ENCODE measurements at regions not wholly inside any gene's neighbourhood (a gene's known extent, or its start where the extent isn't known, plus 50 kb on each side); places are given as distances from the start of the nearest gene placed in this dataset.

DNA sequence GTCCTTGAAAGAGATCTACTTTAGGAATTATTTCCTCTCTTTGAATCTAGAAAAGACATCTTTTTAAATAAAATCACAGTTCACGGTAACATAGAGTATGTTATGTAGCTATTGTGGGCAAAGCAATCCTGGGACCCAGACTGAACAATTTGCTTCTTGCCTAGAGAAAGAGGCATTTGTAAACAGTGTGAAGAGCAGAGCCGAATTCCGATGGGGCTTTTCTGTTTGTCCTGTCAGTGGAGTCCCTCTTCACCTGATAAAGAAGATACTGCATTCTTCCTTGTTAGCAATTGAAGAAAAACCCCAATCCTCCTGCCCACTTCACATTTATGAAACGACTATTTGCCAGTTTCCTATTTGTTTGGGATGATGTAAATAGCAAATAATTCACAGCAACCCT, 462.9 kb downstream of the WDR72 start:
- no peak for DNase-seq

DNA sequence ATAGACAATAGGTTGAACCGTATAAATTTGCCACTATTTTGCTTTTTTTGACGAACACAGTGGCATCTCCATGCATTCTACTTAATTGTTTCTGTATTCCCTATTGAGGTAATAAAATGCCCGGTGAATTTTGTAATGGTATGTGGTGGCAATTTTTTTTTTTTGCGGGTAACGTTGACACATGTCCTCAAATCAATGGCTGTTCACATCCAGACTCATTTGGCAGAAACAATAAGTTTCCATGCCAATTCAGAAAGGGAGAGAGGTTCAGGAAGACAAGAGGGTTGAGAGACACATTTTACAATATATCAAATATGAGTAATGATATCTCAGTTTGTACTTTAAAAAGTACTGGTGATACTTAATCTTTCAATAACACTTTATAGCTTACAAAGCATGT, 463.9 kb downstream of the WDR72 start:
- DNase-seq = no peak

DNA sequence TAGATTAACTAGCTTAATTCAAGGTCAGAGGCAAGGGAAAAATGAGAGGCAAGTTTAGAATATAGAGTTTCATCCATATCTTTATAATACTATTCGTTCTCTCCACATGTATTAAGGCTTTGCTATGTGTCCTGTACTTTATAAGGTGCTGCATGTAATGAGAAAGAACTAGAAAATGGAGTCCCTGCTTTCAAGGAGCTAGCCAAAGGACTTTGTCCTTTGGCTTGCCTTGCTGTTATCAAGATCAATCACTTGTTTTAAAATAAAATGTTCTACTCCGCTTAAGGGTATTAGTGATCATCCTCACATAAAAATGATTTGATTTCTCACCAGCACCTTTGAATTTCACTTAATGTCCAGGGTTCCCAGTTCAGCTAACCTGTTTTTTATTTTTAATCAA, 470.9 kb downstream of the WDR72 start:
- DNase-seq = no peak

DNA sequence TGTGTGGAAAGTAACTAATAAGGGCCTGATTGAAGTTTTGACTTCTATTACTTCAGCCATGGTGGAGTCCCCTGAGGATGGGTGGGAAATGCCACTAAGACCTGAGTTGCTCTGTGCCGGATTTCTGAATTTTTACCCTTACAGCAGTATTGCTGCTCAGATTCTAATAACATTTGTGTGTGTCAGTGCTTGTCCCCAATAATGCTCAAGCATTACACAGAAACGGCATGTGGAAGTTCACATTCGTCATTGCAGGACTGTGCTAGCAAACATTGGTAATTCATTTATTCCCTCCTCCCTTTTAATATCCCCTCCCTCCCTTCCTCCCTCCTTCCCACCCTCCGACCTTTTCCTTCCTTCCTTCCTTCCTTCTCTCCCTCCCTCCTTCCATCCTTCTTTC, 484.5 kb upstream of the ONECUT1 start:
- no peak for DNase-seq

DNA sequence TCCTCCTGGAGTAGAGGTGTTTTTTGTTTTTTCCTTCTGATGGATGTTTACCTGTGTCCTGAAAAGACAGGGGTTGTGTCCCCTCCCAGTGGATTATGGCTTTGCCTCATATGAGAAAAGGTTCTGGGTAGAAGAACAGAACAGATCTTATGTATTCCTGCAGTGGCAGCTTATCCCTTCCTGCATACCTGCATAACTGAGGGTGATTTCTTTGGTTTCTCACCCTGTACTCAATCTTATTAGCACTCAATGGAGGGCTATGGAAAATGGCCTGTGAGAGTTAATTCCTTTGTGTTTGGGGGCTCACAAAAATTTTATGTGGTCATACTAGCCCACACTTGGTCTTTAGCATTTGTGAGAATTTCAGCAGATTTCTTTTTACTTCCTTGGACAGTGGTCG, 482.0 kb upstream of the ONECUT1 start:
- no peak for DNase-seq

DNA sequence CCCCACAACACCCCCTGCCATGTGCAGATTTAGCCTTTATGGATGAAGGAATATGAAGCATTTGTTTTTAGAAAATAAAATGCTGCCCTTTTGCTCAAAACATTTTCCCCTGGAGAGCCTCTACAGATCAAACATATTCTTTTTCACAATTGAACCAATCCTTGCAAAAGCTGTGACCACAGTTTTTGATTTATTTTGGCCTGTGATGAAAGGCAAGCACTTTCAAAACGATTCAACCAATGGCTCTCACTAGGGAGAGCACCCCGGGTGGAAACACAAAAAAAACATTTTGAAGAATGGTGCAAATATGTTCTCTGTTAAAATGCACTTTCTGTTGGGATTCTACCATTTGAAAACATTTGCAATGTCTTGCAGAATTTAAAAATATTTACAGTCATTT, 476.0 kb upstream of the ONECUT1 start:
- no peak for DNase-seq

DNA sequence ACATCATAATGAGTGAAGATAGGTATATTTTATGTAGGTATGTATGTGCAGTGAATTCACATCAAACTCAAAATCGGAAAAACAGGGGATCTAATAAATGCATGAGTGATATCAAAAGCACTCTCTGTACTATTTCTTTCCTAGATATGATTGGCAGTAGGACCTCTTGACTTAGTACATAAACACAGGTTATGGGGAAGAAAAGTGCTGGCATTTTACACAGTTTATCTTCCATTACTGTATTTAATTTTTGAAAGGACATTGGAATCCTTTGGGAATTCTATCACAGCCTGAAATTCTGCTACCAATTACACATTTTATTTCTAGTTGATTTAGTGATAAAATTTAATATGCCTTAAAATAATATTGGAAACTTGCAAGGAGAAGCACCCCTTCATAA, 470.5 kb upstream of the ONECUT1 start:
- DNase-seq = no peak

DNA sequence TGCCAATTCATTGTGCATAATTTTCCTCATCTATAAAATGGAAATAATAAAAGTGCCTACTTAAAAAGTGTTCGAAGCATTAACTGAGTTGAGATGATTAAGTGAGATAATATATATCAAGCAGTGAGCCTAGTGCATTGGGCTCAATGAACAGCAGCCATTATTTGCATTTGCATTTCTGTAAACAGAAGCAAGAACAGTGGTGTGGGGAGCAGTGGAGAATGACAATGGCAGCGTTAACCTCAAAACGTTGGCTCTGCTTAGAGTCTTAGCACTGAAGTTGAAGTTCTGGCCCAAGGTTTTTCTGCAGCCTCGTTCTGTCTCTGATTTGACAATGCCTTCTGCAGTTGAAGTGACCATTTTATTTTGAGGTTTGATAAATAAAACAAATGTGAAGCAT, 466.3 kb upstream of the ONECUT1 start:
- no peak for DNase-seq

DNA sequence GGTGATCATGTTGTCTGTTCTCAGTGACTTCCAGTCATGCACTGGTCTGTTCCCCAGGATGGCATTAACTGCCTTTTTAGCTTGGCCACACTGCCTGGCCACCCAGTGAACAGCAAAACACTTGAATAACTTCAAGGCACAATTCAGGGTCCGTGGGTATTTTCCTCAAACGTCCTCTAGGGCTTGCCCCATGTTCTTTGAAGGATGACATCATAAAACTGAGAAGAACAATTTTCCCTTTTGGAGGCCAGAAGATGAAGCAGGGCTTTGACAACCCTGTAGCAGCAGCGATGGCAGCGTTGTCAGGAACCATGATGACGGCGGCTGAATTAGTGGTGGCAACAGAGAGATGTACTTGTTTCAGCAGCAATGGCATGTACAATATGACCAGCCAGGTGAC, 465.9 kb upstream of the ONECUT1 start:
- DNase-seq = no peak

DNA sequence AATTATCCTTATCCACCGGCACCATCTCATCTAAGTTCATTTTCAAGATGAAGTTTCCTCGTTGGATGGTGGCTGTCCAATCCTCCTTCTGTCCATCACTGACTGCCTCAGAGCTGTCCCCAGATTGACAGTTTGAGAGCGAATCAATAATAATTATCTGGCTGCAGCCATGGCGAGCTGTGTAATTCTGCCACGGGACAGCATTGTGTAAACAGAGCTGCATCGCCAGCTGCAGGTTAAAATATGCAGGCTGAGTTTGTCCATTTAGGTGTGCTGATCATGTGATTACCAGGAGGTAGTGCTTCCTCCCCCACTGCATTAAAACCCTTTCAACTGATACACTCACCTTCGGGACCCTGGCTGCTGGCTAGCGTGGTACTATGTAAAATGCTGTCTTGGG, 461.9 kb upstream of the ONECUT1 start:
- DNase-seq = no peak

DNA sequence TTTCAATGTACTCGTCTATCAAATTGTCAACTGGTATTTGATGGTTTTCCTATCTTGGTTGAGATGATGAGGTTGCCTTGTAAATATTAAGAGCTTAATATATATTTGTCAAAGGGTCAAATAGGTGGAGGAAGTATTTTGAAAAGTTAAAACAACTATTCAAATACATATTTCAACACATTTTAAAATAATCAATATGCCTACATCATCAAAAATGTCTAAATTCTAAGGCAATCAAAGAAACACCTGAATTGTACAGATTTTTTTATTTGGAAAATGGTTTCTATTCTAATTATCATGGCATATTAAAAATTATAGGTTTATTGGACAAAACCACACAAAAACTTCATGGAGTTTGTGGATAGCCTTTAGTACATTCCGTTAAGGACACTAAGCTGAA, 461.4 kb upstream of the ONECUT1 start:
- no peak for DNase-seq

DNA sequence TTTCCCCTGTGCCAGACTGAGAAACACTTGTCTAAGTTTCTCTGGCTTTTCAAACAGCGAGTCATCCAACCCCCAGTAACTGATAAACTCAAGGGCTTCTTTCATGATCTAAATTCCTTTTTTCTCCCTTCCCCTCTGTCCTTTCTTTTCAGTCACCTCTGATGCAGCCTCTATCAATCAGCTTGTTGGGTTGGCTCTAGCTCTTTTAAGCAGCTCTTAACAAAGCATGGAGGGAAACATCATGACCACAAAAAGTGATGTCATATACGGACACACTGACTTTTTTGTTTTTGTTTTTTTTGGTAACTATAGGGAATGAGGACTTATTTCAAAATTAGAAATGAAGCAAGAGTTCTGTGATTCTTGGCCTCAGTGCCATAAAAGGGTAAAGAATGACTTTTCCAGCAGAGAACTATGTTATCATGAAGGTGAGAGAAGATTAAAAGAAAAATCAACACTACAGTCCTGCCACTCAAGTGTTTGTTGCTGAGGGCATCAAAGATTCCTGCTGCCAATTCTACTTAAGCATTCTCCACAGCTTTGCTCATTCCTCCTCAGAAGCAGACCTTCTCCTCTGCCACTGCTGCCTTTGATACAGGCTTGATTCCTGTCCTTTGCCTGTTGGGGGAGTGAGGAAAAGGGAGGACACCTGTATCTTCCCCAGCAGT, 457.0 kb upstream of the ONECUT1 start:
- no peak for DNase-seq

DNA sequence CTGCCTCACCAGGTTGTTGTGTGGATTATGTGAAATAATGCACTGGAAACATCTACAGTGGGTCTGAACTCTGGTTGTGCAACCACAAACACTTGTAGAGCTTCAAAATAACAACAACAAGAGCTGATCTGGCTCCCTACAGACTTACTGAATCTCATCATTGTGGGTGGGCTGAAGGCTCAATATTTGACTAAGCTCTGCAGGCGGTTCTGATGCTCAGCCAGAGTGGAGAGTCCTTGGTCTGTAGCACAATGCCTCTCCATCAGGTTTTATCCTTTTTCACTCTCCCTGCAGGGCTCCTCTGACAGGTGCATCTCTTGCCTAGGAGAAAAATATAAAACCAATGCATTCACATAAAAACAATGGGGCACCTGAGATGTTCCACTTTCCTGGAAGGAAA, 456.3 kb upstream of the ONECUT1 start:
- DNase-seq = no peak

DNA sequence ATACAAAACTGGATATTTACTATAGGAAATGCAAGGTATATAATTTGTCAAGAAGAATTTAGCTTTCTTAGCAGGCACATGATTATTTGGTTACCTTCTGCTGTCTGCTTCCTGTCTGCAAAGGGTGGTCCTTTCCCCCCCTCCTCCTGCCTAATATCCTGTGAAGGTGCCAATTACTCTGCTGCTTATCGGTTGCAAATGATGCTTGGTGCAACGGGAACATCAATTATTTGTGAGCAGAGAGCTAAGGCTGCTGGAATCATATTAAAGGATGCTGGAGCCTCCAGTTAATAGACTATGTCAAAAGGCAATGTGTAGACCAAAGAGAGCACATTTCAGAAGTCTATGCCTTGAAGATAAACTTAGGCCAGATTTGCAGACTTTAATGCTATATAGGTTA, 443.7 kb upstream of the ONECUT1 start:
- DNase-seq = no peak

DNA sequence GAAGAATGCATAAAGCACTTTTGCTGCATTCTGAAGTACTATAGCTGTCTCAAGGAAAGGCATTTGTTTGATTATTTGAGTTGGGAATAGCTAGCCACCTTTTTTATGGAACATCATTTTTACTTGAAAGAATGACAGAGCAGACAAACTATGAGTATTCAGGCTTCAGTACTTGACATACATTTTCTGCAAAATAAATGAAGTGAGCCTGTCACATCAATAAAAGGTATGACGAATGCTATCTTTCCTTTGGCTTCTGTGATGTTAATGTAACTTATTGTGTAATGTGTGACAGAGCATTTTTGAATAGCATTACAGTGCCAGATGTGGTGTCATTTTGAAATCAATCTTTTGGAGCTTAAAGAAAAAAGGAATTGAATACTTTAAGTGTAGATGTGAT, 440.3 kb upstream of the ONECUT1 start:
- DNase-seq = no peak

DNA sequence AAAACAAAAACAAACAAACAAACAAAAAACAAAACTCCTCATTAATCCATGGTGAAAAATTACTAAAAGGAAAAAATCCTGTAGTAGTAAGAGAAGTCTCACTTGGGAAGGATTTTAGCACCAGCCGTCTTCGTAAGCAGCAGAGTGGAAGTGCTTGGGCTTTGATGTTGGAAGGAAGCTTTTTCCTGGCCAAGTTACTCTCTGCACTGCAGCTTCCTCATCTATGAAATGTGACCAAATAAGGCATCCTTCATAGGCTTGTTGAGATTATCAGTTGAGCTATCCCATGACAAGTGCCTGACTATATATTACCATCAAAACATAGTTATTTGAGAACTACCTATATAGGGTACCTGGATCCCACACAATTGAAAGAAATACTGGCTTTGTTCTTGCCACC, 436.4 kb upstream of the ONECUT1 start:
- no peak for DNase-seq

DNA sequence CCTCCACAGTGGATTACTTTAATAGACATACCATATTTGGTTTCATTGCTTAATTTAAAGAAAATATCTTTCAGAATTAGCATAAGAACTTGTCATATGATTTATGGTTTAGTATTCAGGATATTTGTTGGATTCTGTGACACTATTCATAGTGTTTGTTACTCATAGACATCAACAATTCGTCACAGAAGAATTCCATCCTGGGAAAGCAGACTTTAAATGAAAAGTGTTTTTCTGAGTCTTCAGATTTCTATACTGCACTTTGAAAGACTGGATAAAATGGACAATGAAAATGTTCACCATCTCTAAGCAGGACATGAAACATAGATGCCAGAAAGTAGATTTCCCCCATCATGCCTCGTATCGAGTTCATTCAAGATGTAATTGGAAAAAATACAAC, 435.6 kb upstream of the ONECUT1 start:
- DNase-seq = no peak

DNA sequence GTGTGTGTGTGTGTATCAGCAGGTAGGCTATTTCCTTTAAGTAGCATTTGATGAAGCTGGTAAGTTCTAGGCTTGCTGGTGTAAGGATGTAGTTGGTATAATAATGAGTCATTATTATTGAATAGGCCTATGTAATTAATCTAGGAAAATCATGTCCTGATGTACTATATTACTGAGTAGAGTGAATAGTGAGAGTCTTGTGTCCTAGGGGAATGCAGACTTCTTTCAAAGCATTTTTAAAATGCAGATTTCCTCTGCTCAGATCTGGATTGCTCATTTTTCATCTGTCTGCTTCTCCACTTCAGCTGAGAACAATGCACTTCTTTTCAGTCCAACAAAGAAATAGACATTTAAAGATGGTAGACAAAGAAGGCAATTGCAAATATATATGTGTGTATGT, 434.2 kb upstream of the ONECUT1 start:
- no peak for DNase-seq

DNA sequence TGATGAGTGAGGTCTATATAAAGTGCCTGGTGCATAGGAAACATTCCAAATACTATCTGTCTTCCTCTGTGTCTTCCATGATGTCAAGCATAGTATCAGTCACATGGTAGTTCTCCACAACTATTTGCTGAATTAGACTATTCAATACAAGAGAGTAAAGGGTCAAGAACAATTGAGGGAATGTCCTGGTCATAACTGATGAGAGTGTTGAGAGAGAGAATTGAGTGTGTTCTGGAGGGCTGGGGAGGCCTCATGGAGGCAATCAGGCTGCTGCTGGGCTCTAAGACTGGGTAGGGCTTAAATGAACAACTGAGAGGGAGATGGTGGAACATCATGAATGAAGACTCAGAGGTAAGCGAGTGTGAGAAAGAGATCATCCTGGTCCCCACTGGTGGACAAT, 433.7 kb upstream of the ONECUT1 start:
- no peak for DNase-seq

DNA sequence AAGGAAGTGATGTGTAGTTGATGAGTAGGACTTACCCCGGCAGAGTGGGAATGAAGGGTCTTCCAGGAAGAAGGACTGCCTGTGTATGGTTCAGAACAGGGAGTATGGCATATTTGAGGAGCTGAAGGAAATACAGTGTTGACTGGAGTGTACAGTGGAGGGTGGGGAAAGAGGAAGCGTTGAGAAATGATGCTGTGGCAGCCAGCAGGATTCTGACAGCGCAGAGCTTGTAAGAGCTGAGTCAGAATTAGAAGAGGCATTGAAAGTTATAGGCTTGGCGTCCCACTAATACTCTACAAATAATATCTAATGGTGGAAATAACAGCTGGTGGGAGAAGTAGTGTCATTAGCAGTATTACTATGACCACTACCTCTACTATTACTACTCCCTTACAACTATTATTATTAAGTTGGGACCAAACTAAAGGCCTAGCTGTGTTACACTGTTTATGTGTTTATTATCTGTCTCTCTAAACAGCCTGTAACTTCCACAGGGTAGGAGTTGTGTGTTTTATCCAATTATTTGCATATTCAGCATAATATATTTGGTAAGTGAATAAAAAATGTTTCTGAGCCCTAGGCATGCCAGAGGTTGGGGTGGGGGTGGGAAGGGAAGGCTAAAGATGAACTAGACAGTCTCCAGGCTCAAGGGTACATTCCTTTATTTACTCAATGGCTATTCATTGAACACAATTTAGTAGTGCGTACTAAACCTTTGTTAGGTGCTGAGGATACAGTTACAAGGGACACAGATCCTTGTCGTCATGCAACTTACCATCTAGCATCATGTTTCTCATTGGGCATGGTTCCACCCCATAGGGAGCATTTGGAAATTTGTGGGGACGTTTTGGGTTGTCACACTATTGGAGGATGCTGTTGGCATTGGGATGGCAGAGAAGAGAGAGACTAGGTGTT, 428.8 kb upstream of the ONECUT1 start:
- DNase-seq = no peak

DNA sequence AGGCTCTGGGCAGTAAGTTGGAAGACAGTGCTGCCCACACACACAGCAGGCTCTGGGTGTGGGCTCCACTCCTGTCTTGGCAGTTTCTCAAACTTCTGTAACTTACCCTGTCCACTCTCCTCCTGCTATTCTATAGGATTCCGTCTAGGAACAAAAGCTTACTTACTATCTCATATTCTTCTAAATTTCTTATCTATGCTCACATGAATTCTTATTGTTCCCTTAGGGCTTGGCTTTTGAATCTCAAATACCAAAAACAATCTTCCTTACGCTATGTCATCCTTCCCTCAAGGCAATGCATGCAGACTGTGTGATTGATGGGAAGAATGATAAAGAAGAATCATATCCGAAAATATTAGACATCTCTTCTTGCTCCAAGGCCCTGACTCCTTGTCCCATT, 425.9 kb upstream of the ONECUT1 start:
- DNase-seq = no peak

DNA sequence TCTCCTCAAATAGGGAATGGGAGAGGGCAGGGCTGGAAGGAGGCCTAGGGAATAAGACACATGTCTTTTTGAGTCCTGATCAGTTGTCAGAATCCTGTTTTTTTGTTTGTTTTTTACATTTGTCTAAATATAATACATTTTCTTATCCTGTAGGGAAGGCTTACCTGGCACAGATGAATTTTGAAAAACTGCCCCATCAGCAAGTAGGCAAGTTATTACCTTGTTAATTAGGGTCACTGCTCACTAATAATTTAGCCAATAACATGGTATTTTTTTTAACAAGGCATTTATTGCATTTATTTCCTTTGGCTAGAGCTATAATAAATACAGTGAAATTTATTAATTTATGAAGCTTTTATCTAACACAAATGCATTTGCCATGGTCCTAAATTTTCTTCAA, 423.2 kb upstream of the ONECUT1 start:
- no peak for DNase-seq

DNA sequence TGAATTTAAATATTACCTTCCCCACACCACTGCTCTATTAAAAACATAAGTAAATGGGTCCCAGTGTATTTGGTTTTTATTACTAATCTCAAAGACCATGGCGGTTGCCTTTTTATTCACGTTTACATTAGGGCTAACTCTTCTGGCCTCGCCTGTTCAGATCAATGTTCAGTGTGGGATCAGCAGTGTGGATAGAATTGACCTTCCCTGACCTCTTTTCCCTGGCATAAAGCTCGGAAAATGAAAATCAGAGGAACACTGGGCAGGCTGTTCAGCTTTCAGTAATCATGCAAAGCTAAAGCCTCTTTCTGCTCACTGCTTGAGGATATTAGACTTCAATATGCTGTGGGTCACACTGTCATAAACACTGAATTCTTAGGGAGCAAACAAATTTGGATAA, 422.6 kb upstream of the ONECUT1 start:
- no peak for DNase-seq

DNA sequence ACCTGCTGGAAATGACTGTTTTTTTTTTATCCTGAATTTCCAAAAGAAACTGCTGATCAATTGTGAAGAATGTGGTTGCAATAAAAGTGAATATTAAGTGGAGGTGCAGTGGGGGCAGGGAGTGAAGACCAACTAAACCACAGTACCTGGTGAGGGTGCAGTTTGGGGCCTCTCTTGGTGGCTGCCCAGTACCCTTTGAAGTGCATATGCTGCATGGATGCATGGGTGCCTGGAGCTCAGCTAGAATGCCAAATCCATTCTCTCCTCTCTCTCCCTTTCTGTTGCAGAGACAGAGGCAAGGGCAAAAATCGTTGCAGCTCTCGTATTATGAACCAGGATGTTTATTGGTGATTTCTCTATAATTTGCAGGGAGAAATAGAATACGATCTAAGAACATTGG, 420.5 kb upstream of the ONECUT1 start:
- DNase-seq = no peak
